ENCODE measurements at regions not wholly inside any gene's neighbourhood (a gene's known extent, or its start where the extent isn't known, plus 50 kb on each side); places are given as distances from the start of the nearest gene placed in this dataset.
A peak's percentile ranks its signal among the peaks of the same experiment; 100 is the strongest.

GRCh38 chr15:58348095-58348812 lies 83.5 kb upstream of the LIPC start (continued):
- TF ChIP-seq ZNF746 (CRISPR knock-in tag; IDR thresholded peaks at IDR 0.05) (no peak), ZFP62 (CRISPR knock-in tag; IDR thresholded peaks at IDR 0.05) (no peak), ARID2 (CRISPR knock-in tag; IDR thresholded peaks at IDR 0.05; ENCODE audit: borderline replicate concordance) (no peak), FOXK2 (IDR thresholded peaks at IDR 0.05) (no peak), ZSCAN25 (CRISPR knock-in tag; IDR thresholded peaks at IDR 0.05) (no peak), ZNF619 (CRISPR knock-in tag; IDR thresholded peaks at IDR 0.05) (no peak), AKAP8 (CRISPR knock-in tag; IDR thresholded peaks at IDR 0.05) (no peak), GPBP1L1 (CRISPR knock-in tag; IDR thresholded peaks at IDR 0.05) (no peak), HMG20A (CRISPR knock-in tag; IDR thresholded peaks at IDR 0.05; ENCODE audit: borderline replicate concordance) (0 out of 2 replicates have a peak, but pooled peaks have one; percentile 12), SMAD1 (CRISPR knock-in tag; IDR thresholded peaks at IDR 0.05; ENCODE audit: borderline replicate concordance, low read depth) (no peak), FOXA1 (IDR thresholded peaks at IDR 0.05) (no peak), FOXA1 (CRISPR knock-in tag; IDR thresholded peaks at IDR 0.05) (0 out of 2 replicates have a peak, but pooled peaks have one; percentile 24), SOX6 (IDR thresholded peaks at IDR 0.05) (no peak), SOX6 (CRISPR knock-in tag; IDR thresholded peaks at IDR 0.05) (0 out of 2 replicates have a peak, but pooled peaks have one; percentile 31), RXRB (CRISPR knock-in tag; IDR thresholded peaks at IDR 0.05; ENCODE audit: borderline replicate concordance) (no peak), ZSCAN31 (CRISPR knock-in tag; IDR thresholded peaks at IDR 0.05; ENCODE audit: low read depth) (no peak), ZNF878 (CRISPR knock-in tag; IDR thresholded peaks at IDR 0.05) (no peak), ZNF839 (CRISPR knock-in tag; IDR thresholded peaks at IDR 0.05; ENCODE audit: borderline replicate concordance) (no peak), SIN3B (IDR thresholded peaks at IDR 0.05; ENCODE audit: low read length) (no peak), ZNF781 (CRISPR knock-in tag; IDR thresholded peaks at IDR 0.05; ENCODE audit: borderline replicate concordance, not compliant biosample characterization) (no peak), ZNF292 (CRISPR knock-in tag; IDR thresholded peaks at IDR 0.05; ENCODE audit: borderline replicate concordance, low read depth) (peak; percentile 36; the same call in 1 of the 2 replicates), ZNF138 (CRISPR knock-in tag; IDR thresholded peaks at IDR 0.05; ENCODE audit: low read depth) (no peak), KIAA2018 (CRISPR knock-in tag; IDR thresholded peaks at IDR 0.05; ENCODE audit: borderline replicate concordance) (no peak), SIX4 (CRISPR knock-in tag; IDR thresholded peaks at IDR 0.05) (peak; percentile 91)
